ENCODE measurements at regions not wholly inside any gene's neighbourhood (a gene's known extent, or its start where the extent isn't known, plus 50 kb on each side); places are given as distances from the start of the nearest gene placed in this dataset.

DNA sequence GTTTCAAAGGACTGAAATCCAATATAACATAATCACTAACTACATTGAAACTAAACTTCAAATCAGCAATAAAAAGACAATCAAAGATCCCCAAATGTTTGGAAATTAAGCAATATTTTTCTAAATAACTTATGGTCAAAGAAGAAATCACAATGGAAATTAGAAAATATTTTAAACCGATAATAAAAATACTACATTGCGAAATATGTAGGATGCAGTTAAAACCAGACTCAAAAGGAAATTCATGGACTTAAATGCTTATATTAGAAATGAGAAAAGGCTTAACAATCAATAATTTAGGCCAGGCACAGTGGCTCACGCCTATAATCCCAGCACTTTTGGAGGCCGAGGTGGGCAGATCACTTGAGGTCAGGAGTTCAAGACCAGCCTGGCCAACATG, 79.0 kb upstream of the HAAO start:
- no peaks in the 10 kb centered on the region for H3K79me2 ChIP-seq (ENCODE audit: insufficient read depth)
- TF ChIP-seq EZH2phosphoT487 (IDR thresholded peaks at IDR 0.05; ENCODE audit: insufficient read depth, low read depth) (no peak), EZH2 (IDR thresholded peaks at IDR 0.05; ENCODE audit: insufficient read depth, poor library complexity, severe bottlenecking) (no peak)
- H3F3A ChIP-seq (ENCODE audit: insufficient read depth): peaks cover 17% of the 10 kb centered on the region
- no peaks in the 10 kb centered on the region for H4K20me1 ChIP-seq (ENCODE audit: insufficient read depth)
- 59 to 61% methylated on average over 4 of the region's 4 CpGs for WGBS, 2 experiments (ENCODE audit: low coverage in 1 of 2, low lambda C conversion rate in 2 of 2, missing lambda C conversion rate in 2 of 2)
- H3K9me2 ChIP-seq (ENCODE audit: insufficient read depth): no peaks in the 10 kb centered on the region
- no peak for DNase-seq
- H3K9ac ChIP-seq: no peak overlapping the region
- H2AFZ ChIP-seq: no peak overlapping the region
- H3K4me3 ChIP-seq: no peak overlapping the region
- H3K9me3 ChIP-seq (ENCODE audit: low read depth): peaks cover 3% of the 10 kb centered on the region
- H3K27me3 ChIP-seq (replicated peaks; ENCODE audit: insufficient read depth): no peaks in the 10 kb centered on the region
- H3K4me2 ChIP-seq (ENCODE audit: unreplicated experiment): no peak overlapping the region
- in situ Hi-C loops (cut with MboI): no loop called here
- H3K4me1 ChIP-seq (ENCODE audit: insufficient read depth): peaks cover 14% of the 10 kb centered on the region
- no peak overlapping the region for H3K27ac ChIP-seq
- no peaks in the 10 kb centered on the region for H3K36me3 ChIP-seq (ENCODE audit: low read depth)

DNA sequence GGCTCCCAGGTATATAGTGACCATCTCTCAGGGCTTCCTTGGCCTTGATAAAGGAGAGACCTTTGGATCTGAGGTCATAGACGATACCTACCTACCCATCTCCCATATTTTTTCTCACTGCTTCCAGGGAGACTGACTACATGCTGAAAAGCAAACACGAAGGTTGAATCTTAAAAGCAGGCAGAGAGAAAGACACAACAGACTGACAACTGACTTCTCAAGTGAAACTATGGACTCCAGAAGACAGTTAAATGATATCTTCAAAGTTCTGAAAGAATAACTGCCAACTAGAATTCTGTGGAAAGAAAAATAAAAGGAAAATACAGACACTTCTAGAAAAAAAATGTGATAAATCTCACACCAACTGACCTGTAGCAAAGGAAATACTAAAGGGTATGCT, 76.5 kb upstream of the HAAO start:
- no peak overlapping the region for H2AFZ ChIP-seq
- H3K9me3 ChIP-seq (ENCODE audit: low read depth): peaks cover 3% of the 10 kb centered on the region
- TF ChIP-seq EZH2phosphoT487 (IDR thresholded peaks at IDR 0.05; ENCODE audit: insufficient read depth, low read depth): no peak
- no peak for TF ChIP-seq EZH2 (IDR thresholded peaks at IDR 0.05; ENCODE audit: insufficient read depth, poor library complexity, severe bottlenecking)
- no peak overlapping the region for H3K27ac ChIP-seq
- no peak overlapping the region for H3K4me3 ChIP-seq
- H3K4me1 ChIP-seq (ENCODE audit: insufficient read depth): peaks cover 14% of the 10 kb centered on the region
- H3K79me2 ChIP-seq (ENCODE audit: insufficient read depth): no peaks in the 10 kb centered on the region
- H3K9ac ChIP-seq: no peak overlapping the region
- peaks cover 17% of the 10 kb centered on the region for H3F3A ChIP-seq (ENCODE audit: insufficient read depth)
- no peaks in the 10 kb centered on the region for H3K9me2 ChIP-seq (ENCODE audit: insufficient read depth)
- no peak for DNase-seq
- H4K20me1 ChIP-seq (ENCODE audit: insufficient read depth): no peaks in the 10 kb centered on the region
- no peak overlapping the region for H3K4me2 ChIP-seq (ENCODE audit: unreplicated experiment)
- H3K27me3 ChIP-seq (replicated peaks; ENCODE audit: insufficient read depth): no peaks in the 10 kb centered on the region
- H3K36me3 ChIP-seq (ENCODE audit: low read depth): no peaks in the 10 kb centered on the region
- in situ Hi-C loops (cut with MboI): no loop called here
- 91 to 96% methylated on average over 2 of the region's 2 CpGs for WGBS, 2 experiments (ENCODE audit: low coverage in 1 of 2, low lambda C conversion rate in 2 of 2, missing lambda C conversion rate in 2 of 2)

DNA sequence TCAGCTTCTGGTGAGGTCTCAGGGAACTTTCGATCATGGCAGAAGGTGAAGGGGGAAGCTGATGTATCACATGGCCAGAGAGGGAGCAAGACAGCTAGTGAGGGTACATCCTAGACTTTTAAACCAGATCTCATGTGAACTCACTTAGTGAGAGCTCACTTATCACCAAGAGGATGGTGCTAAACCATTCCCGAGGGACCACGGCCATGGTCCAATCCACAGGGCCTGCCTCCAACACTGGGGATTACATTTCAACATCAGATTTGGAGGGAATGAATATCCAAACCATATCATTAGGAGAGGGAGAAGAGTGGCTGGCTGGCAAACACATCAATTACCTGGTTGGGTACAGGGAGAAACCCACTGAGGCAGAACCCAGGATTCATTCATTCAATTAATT, 75.7 kb upstream of the HAAO start:
- peaks cover 12% of the 10 kb centered on the region for H3K4me1 ChIP-seq (ENCODE audit: insufficient read depth)
- 84 to 87% methylated on average over 3 of the region's 3 CpGs for WGBS, 2 experiments (ENCODE audit: low coverage in 1 of 2, low lambda C conversion rate in 2 of 2, missing lambda C conversion rate in 2 of 2)
- no peaks in the 10 kb centered on the region for H4K20me1 ChIP-seq (ENCODE audit: insufficient read depth)
- no peaks in the 10 kb centered on the region for H3K36me3 ChIP-seq (ENCODE audit: low read depth)
- H3K9me2 ChIP-seq (ENCODE audit: insufficient read depth): no peaks in the 10 kb centered on the region
- TF ChIP-seq EZH2 (IDR thresholded peaks at IDR 0.05; ENCODE audit: insufficient read depth, poor library complexity, severe bottlenecking) (no peak), EZH2phosphoT487 (IDR thresholded peaks at IDR 0.05; ENCODE audit: insufficient read depth, low read depth) (no peak)
- H3K79me2 ChIP-seq (ENCODE audit: insufficient read depth): no peaks in the 10 kb centered on the region
- H3K9ac ChIP-seq: no peak overlapping the region
- no peak overlapping the region for H3K4me3 ChIP-seq
- in situ Hi-C loops (cut with MboI): no loop called here
- H3K4me2 ChIP-seq (ENCODE audit: unreplicated experiment): no peak overlapping the region
- H3K27ac ChIP-seq: no peak overlapping the region
- peaks cover 3% of the 10 kb centered on the region for H3K9me3 ChIP-seq (ENCODE audit: low read depth)
- H3K27me3 ChIP-seq (replicated peaks; ENCODE audit: insufficient read depth): no peaks in the 10 kb centered on the region
- no peak for DNase-seq
- H2AFZ ChIP-seq: no peak overlapping the region
- H3F3A ChIP-seq (ENCODE audit: insufficient read depth): peaks cover 12% of the 10 kb centered on the region

DNA sequence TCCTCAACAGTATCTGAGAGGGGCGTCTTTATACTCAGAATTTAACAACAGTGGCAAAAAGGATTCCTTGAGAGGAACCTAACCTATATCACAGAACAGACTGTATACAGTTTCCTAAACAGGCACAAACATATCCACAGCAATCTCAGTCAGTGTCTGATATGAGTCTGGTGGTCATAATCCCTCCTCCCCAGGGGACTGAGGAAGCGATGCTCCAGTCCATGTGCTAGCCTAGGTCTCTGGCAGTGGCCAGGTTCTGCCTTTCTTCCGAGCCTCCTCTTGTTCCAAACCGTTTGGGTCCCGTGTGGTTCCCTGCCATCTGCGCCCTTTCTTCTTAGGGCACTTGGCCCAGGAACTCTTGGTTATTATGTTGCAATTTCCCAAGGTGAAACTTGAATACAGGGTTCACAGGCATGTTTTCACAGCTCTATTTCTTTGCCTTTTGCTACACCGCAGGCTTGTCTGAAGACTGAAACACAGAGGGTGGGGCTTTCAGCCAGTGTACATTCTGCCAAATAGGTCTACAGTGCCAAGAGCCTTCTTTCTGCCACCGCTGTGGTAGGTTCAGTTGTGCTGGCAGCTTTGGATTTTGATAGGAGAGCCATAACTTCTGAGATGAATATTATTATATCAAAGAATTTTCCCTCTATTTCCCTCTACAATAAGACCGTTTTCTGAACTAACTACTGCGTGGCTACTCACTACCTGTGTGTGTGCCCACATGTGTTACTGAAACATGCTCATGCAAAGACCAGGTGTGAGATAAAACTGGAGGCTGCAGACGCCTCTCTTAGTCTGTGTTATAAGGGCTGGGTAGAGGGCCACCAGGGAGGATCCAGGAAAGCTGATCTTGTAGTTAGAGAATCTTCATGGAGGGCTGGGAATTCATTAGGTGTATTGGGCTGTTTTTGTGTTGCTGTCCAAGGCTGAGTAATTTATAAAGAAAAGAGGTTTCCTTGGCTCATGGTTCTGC, 75.0 kb upstream of the HAAO start:
- 51 to 55% methylated on average over 11 of the region's 11 CpGs for WGBS, 2 experiments (ENCODE audit: low coverage in 1 of 2, low lambda C conversion rate in 2 of 2, missing lambda C conversion rate in 2 of 2)
- no peak for DNase-seq
- in situ Hi-C loops (cut with MboI): no loop called here
- no peaks in the 10 kb centered on the region for H3K79me2 ChIP-seq (ENCODE audit: insufficient read depth)
- no peak overlapping the region for H3K27ac ChIP-seq
- no peaks in the 10 kb centered on the region for H3K27me3 ChIP-seq (replicated peaks; ENCODE audit: insufficient read depth)
- no peaks in the 10 kb centered on the region for H3K36me3 ChIP-seq (ENCODE audit: low read depth)
- H3K9me2 ChIP-seq (ENCODE audit: insufficient read depth): no peaks in the 10 kb centered on the region
- H2AFZ ChIP-seq: peak overlapping the region; percentile 53
- H3K4me3 ChIP-seq: no peak overlapping the region
- H3F3A ChIP-seq (ENCODE audit: insufficient read depth): peaks cover 5% of the 10 kb centered on the region; the same call in 1 of the 2 replicates
- no peaks in the 10 kb centered on the region for H4K20me1 ChIP-seq (ENCODE audit: insufficient read depth)
- TF ChIP-seq EZH2 (IDR thresholded peaks at IDR 0.05; ENCODE audit: insufficient read depth, poor library complexity, severe bottlenecking): no peak
- TF ChIP-seq EZH2phosphoT487 (IDR thresholded peaks at IDR 0.05; ENCODE audit: insufficient read depth, low read depth): no peak
- peaks cover 5% of the 10 kb centered on the region for H3K4me1 ChIP-seq (ENCODE audit: insufficient read depth)
- H3K4me2 ChIP-seq (ENCODE audit: unreplicated experiment): no peak overlapping the region
- no peak overlapping the region for H3K9ac ChIP-seq
- H3K9me3 ChIP-seq (ENCODE audit: low read depth): peaks cover 3% of the 10 kb centered on the region
